ES-I3 (cell line): ENCODE measurements at regions not wholly inside any gene's neighbourhood (a gene's known extent, or its start where the extent isn't known, plus 50 kb on each side); places are given as distances from the start of the nearest gene placed in this dataset.
A peak's percentile ranks its signal among the peaks of the same experiment; 100 is the strongest.

Experiments used
- H3K36me3 ChIP-seq: 2 replicates; pipeline ENCODE4 v1.6.1; 2013; ENCODE audit warnings: mild to moderate bottlenecking, low read length, control low read depth, moderate library complexity; ENCODE audit not compliant: insufficient read depth
- H3K4me1 ChIP-seq: 2 replicates; pipeline ENCODE4 v1.6.1; 2013; ENCODE audit warnings: mild to moderate bottlenecking, control low read depth, low read length; ENCODE audit not compliant: insufficient read depth
- H3K9ac ChIP-seq: 2 replicates; pipeline ENCODE4 v1.6.1; 2013; ENCODE audit warnings: low read depth, mild to moderate bottlenecking, low read length, moderate library complexity
- H3K9me3 ChIP-seq: 2 replicates; pipeline ENCODE4 v1.6.1; 2013; ENCODE audit warnings: mild to moderate bottlenecking, low read length, moderate library complexity; ENCODE audit not compliant: control insufficient read depth, insufficient read depth

- Histone ChIP-seq H3K9me3 (no peaks in the 10 kb centered on the region), H3K36me3 (no peaks in the 10 kb centered on the region), H3K4me1 (no peaks in the 10 kb centered on the region), H3K9ac (no peak overlapping the region)
Observed at GRCh38 chr3:117350371-117350770, 640.8 kb downstream of the TUSC7 start.

- Histone ChIP-seq H3K9me3 (no peaks in the 10 kb centered on the region), H3K4me1 (peaks cover 11% of the 10 kb centered on the region), H3K36me3 (no peaks in the 10 kb centered on the region), H3K9ac (no peak overlapping the region)
Observed at GRCh38 chr3:117355566-117355965, 646.0 kb downstream of the TUSC7 start.

GRCh38 chr3:117356091-117356705 lies 646.6 kb downstream of the TUSC7 start:
- H3K4me1 ChIP-seq, result peaks cover 11% of the 10 kb centered on the region
- no peaks in the 10 kb centered on the region for H3K36me3 ChIP-seq
- no peak overlapping the region for H3K9ac ChIP-seq
- no peaks in the 10 kb centered on the region for H3K9me3 ChIP-seq

GRCh38 chr3:117358717-117359314 lies 649.2 kb downstream of the TUSC7 start:
- no peaks in the 10 kb centered on the region for H3K36me3 ChIP-seq
- no peak overlapping the region for H3K9ac ChIP-seq
- H3K4me1 ChIP-seq, result peaks cover 11% of the 10 kb centered on the region
- H3K9me3 ChIP-seq, result no peaks in the 10 kb centered on the region

- H3K9me3 ChIP-seq, result no peaks in the 10 kb centered on the region
- H3K36me3 ChIP-seq, result no peaks in the 10 kb centered on the region
- H3K4me1 ChIP-seq, result no peaks in the 10 kb centered on the region
- no peak overlapping the region for H3K9ac ChIP-seq
Observed at GRCh38 chr3:117366574-117366973, 657.0 kb downstream of the TUSC7 start.

GRCh38 chr3:117367861-117368260 lies 658.3 kb downstream of the TUSC7 start:
- H3K36me3 ChIP-seq, result no peaks in the 10 kb centered on the region

GRCh38 chr3:117380631-117381030 lies 671.1 kb downstream of the TUSC7 start:
- Histone ChIP-seq H3K4me1 (no peaks in the 10 kb centered on the region), H3K36me3 (no peaks in the 10 kb centered on the region), H3K9ac (no peak overlapping the region), H3K9me3 (no peaks in the 10 kb centered on the region)

More at GRCh38 chr3:117367861-117368260, 658.3 kb downstream of the TUSC7 start:
- H3K9me3 ChIP-seq, result no peaks in the 10 kb centered on the region
- no peak overlapping the region for H3K9ac ChIP-seq
- no peaks in the 10 kb centered on the region; the same call in 1 of the 2 replicates for H3K4me1 ChIP-seq

- peaks cover 11% of the 10 kb centered on the region for H3K4me1 ChIP-seq
- H3K9me3 ChIP-seq, result no peaks in the 10 kb centered on the region
- no peaks in the 10 kb centered on the region for H3K36me3 ChIP-seq
Observed at GRCh38 chr3:117393119-117393518, 683.5 kb downstream of the TUSC7 start.

GRCh38 chr3:117398141-117398899 lies 688.7 kb downstream of the TUSC7 start:
- H3K9ac ChIP-seq, result 0 out of 2 replicates have a peak overlapping the region, but pooled peaks have one; percentile 2
- H3K4me1 ChIP-seq, result peaks cover 39% of the 10 kb centered on the region

More at GRCh38 chr3:117393119-117393518, 683.5 kb downstream of the TUSC7 start:
- no peak overlapping the region for H3K9ac ChIP-seq

GRCh38 chr3:117399311-117400078 lies 689.9 kb downstream of the TUSC7 start:
- H3K9ac ChIP-seq, result peak overlapping the region; percentile 19
- no peaks in the 10 kb centered on the region for H3K9me3 ChIP-seq
- H3K36me3 ChIP-seq, result no peaks in the 10 kb centered on the region
- peaks cover 39% of the 10 kb centered on the region for H3K4me1 ChIP-seq

More at GRCh38 chr3:117398141-117398899, 688.7 kb downstream of the TUSC7 start:
- H3K36me3 ChIP-seq, result no peaks in the 10 kb centered on the region
- H3K9me3 ChIP-seq, result no peaks in the 10 kb centered on the region

- H3K4me1 ChIP-seq, result peaks cover 47% of the 10 kb centered on the region
- no peak overlapping the region for H3K9ac ChIP-seq
- no peaks in the 10 kb centered on the region for H3K9me3 ChIP-seq
- no peaks in the 10 kb centered on the region for H3K36me3 ChIP-seq
Observed at GRCh38 chr3:117400303-117400702, 690.7 kb downstream of the TUSC7 start.

- Histone ChIP-seq H3K4me1 (peaks cover 33% of the 10 kb centered on the region), H3K9ac (no peak overlapping the region), H3K9me3 (no peaks in the 10 kb centered on the region), H3K36me3 (no peaks in the 10 kb centered on the region)
Observed at GRCh38 chr3:117404141-117404540, 694.6 kb downstream of the TUSC7 start.

GRCh38 chr3:117404730-117405129 lies 695.2 kb downstream of the TUSC7 start:
- H3K9me3 ChIP-seq, result no peaks in the 10 kb centered on the region
- no peak overlapping the region for H3K9ac ChIP-seq
- H3K4me1 ChIP-seq, result peaks cover 28% of the 10 kb centered on the region
- H3K36me3 ChIP-seq, result no peaks in the 10 kb centered on the region

- Histone ChIP-seq H3K36me3 (no peaks in the 10 kb centered on the region), H3K9ac (no peak overlapping the region), H3K9me3 (no peaks in the 10 kb centered on the region)
Observed at GRCh38 chr3:117405359-117405758, 695.8 kb downstream of the TUSC7 start.

More at GRCh38 chr3:117405359-117405758, 695.8 kb downstream of the TUSC7 start:
- peaks cover 25% of the 10 kb centered on the region for H3K4me1 ChIP-seq
